WERI-Rb-1 (cell line): ENCODE measurements at regions not wholly inside any gene's neighbourhood (a gene's known extent, or its start where the extent isn't known, plus 50 kb on each side); places are given as distances from the start of the nearest gene placed in this dataset.

ENCODE experiments used
- DNase-seq: peaks from one replicate; pipeline ENCODE4 v3.0.0-alpha.2; 2020
- H3K27ac ChIP-seq: fragments of 250-450 bp; sonication (Bioruptor Pico); 2 replicates; pipeline ENCODE4 v1.5.1; 2020; ENCODE audit warnings: mild to moderate bottlenecking, moderate library complexity
- H3K27me3 ChIP-seq: fragments of 250-450 bp; sonication (Bioruptor Pico); 2 replicates; pipeline ENCODE4 v1.5.1; 2021; ENCODE audit warnings: mild to moderate bottlenecking, low read depth, moderate library complexity; ENCODE audit not compliant: insufficient read depth, severe bottlenecking
- H3K36me3 ChIP-seq: fragments of 250-450 bp; sonication (Bioruptor Pico); 2 replicates; pipeline ENCODE4 v1.5.1; 2020; ENCODE audit warnings: mild to moderate bottlenecking, moderate library complexity
- H3K4me3 ChIP-seq: 2 replicates; pipeline ENCODE4 v1.5.1; 2011; ENCODE audit warnings: low read depth, mild to moderate bottlenecking, control low read depth, low read length
- H3K9me3 ChIP-seq: fragments of 250-450 bp; sonication (Bioruptor Pico); 2 replicates; pipeline ENCODE4 v1.5.1; 2021; ENCODE audit warnings: mild to moderate bottlenecking, moderate library complexity; ENCODE audit not compliant: severe bottlenecking
- TF ChIP-seq, protein P1 (sequence below): IDR thresholded peaks from 2 replicates; pipeline ENCODE4 v1.5.1; 2011; ENCODE audit warnings: low read depth, mild to moderate bottlenecking, control low read depth, inconsistent platforms, low read length

- H3K27me3 ChIP-seq = no peaks in the 10 kb centered on the region
- no peaks in the 10 kb centered on the region for H3K36me3 ChIP-seq
- no peak for DNase-seq
- H3K27ac ChIP-seq = no peak overlapping the region
- no peak overlapping the region for H3K4me3 ChIP-seq
- TF ChIP-seq, protein P1, sequence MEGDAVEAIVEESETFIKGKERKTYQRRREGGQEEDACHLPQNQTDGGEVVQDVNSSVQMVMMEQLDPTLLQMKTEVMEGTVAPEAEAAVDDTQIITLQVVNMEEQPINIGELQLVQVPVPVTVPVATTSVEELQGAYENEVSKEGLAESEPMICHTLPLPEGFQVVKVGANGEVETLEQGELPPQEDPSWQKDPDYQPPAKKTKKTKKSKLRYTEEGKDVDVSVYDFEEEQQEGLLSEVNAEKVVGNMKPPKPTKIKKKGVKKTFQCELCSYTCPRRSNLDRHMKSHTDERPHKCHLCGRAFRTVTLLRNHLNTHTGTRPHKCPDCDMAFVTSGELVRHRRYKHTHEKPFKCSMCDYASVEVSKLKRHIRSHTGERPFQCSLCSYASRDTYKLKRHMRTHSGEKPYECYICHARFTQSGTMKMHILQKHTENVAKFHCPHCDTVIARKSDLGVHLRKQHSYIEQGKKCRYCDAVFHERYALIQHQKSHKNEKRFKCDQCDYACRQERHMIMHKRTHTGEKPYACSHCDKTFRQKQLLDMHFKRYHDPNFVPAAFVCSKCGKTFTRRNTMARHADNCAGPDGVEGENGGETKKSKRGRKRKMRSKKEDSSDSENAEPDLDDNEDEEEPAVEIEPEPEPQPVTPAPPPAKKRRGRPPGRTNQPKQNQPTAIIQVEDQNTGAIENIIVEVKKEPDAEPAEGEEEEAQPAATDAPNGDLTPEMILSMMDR = no peak
- H3K9me3 ChIP-seq = no peaks in the 10 kb centered on the region
Observed at GRCh38 chr21:43364261-43364510, 62.7 kb downstream of the SIK1 start.

- H3K4me3 ChIP-seq = no peak overlapping the region
- H3K27me3 ChIP-seq = no peaks in the 10 kb centered on the region
- DNase-seq = no peak
- TF ChIP-seq, protein P1 = no peak
- H3K9me3 ChIP-seq = no peaks in the 10 kb centered on the region
- no peaks in the 10 kb centered on the region for H3K36me3 ChIP-seq
- H3K27ac ChIP-seq = peak overlapping the region; percentile 88
Observed at GRCh38 chr21:43363506-43364260, 63.2 kb downstream of the SIK1 start.

- Histone ChIP-seq H3K27me3 (no peaks in the 10 kb centered on the region), H3K4me3 (no peak overlapping the region), H3K27ac (peak overlapping the region; percentile 88), H3K9me3 (no peaks in the 10 kb centered on the region), H3K36me3 (no peaks in the 10 kb centered on the region)
- TF ChIP-seq, protein P1 = no peak
- DNase-seq = no peak
Observed at GRCh38 chr21:43362915-43363314, 64.0 kb downstream of the SIK1 start.

DNA sequence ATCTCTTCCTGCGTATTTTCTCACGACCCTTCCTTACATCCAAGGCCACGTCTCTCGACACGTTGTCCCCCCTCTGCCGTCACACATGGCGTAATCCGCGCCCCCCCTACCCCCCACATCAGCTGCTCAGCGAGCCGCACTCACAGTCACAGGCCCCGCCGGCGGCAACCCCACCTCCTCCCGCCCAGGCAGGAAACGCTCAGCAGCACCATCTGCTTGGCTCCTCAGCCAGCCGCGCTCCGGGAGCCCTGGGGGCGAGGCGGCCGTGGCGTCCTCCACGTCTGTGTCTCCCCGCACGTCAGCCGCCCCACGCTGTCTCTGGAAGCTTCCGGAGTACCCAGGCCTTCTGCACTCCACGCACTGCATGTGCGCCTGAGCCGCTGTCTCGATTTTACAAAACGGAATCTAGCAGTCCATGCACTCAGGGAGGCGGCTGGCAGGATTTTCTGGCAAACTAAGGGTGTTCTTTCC is 64.6 kb downstream of the SIK1 start:
- peak overlapping the region; percentile 29 for H3K4me3 ChIP-seq
- no peaks in the 10 kb centered on the region for H3K9me3 ChIP-seq
- peak; percentile 95 for DNase-seq
- H3K36me3 ChIP-seq = no peaks in the 10 kb centered on the region
- TF ChIP-seq, protein P1 = 0 out of 2 replicates have a peak, but pooled peaks have one; percentile 3
- H3K27ac ChIP-seq = peak overlapping the region; percentile 88
- no peaks in the 10 kb centered on the region for H3K27me3 ChIP-seq

- Histone ChIP-seq H3K27ac (peak overlapping the region; percentile 88), H3K4me3 (peak overlapping the region; percentile 29)
- DNase-seq = peak; percentile 55
Observed at GRCh38 chr21:43361493-43362296, 65.2 kb downstream of the SIK1 start.

More at GRCh38 chr21:43361493-43362296, 65.2 kb downstream of the SIK1 start:
- no peaks in the 10 kb centered on the region for H3K27me3 ChIP-seq
- TF ChIP-seq, protein P1 = no peak
- H3K9me3 ChIP-seq = no peaks in the 10 kb centered on the region
- no peaks in the 10 kb centered on the region for H3K36me3 ChIP-seq
